H1 (cell line): ENCODE measurements at regions not wholly inside any gene's neighbourhood (a gene's known extent, or its start where the extent isn't known, plus 50 kb on each side); places are given as distances from the start of the nearest gene placed in this dataset.

Experiments used
- CTCF ChIA-PET: fragments of 300-600 bp; sonication (Branson Sonifier 250); formaldehyde crosslinking; loops from one replicate; lab custom pipeline; 2021; ENCODE audit not compliant: partially characterized antibody; lab: Charles Lee
- POLR2A ChIA-PET: fragments of 300-600 bp; sonication (Branson Sonifier 250); formaldehyde crosslinking; loops from one replicate; lab custom pipeline; 2021; ENCODE audit warnings: inconsistent platforms; ENCODE audit not compliant: partially characterized antibody; lab: Charles Lee
- DNase-seq, 2 experiments: peaks; one replicate each; pipeline versions ENCODE4 v3.0.0 to v3.0.0-alpha.2; 2010 to 2022; ENCODE audit warnings: low spot score in 2 of 2, low read depth in 1 of 2, mixed read lengths in 1 of 2
- FAIRE-seq: peaks from 2 replicates; lab custom pipeline; 2011; peaks lifted over from hg19 to GRCh38; lab: Jason Lieb, UNC
- H2AFZ ChIP-seq: 2 replicates; pipeline ENCODE4 v1.8.1; 2012; ENCODE audit warnings: low read length, inconsistent platforms
- H2AK5ac ChIP-seq: 2 replicates; pipeline ENCODE4 v1.6.1; 2013; ENCODE audit warnings: low read depth, low read length
- H2BK120ac ChIP-seq: replicated peaks from 2 replicates; pipeline ENCODE3; 2013; ENCODE audit warnings: low read depth, low read length, inconsistent platforms
- H2BK12ac ChIP-seq: 2 replicates; pipeline ENCODE4 v1.6.1; 2013; ENCODE audit warnings: low read depth, low read length
- H2BK15ac ChIP-seq: 2 replicates; pipeline ENCODE4 v1.6.1; 2013; ENCODE audit warnings: low read length
- H2BK20ac ChIP-seq: 2 replicates; pipeline ENCODE4 v1.6.1; 2013; ENCODE audit warnings: low read length
- H2BK5ac ChIP-seq: 2 replicates; pipeline ENCODE4 v1.6.1; 2013; ENCODE audit warnings: low read depth, low read length
- H3K14ac ChIP-seq: 2 replicates; pipeline ENCODE4 v1.6.1; 2013; ENCODE audit warnings: inconsistent platforms; ENCODE audit not compliant: insufficient read length
- H3K18ac ChIP-seq: 2 replicates; pipeline ENCODE4 v1.6.1; 2013; ENCODE audit warnings: low read length; ENCODE audit errors: extremely low read depth
- H3K23ac ChIP-seq: 2 replicates; pipeline ENCODE4 v1.6.1; 2013; ENCODE audit warnings: inconsistent platforms; ENCODE audit not compliant: insufficient read length
- H3K23me2 ChIP-seq: 2 replicates; pipeline ENCODE4 v1.6.1; 2013; ENCODE audit warnings: low read depth, low read length
- H3K27ac ChIP-seq: 2 replicates; pipeline ENCODE4 v1.6.1; 2011; ENCODE audit warnings: low read depth, low read length, inconsistent platforms
- H3K27me3 ChIP-seq, 4 experiments: replicated peaks in 1 of 4; 1 replicate in 1 of 4; 2 replicates in 3 of 4; pipeline versions ENCODE4 v1.6.1 to v1.8.1; 2011 to 2013; ENCODE audit warnings: low read length in 3 of 4, mild to moderate bottlenecking in 3 of 4, inconsistent platforms in 2 of 4, mixed read lengths in 2 of 4, moderate library complexity in 1 of 4; ENCODE audit not compliant: control insufficient read depth in 3 of 4, insufficient read depth in 3 of 4; ENCODE audit errors: extremely low read depth in 1 of 4
- H3K36me3 ChIP-seq, 4 experiments: 2 replicates each; pipeline versions ENCODE4 v1.6.1 to v1.8.1; 2011 to 2013; ENCODE audit warnings: mild to moderate bottlenecking in 4 of 4, low read length in 3 of 4, moderate library complexity in 2 of 4, control low read depth in 1 of 4, inconsistent platforms in 1 of 4; ENCODE audit not compliant: insufficient read depth in 4 of 4, control insufficient read depth in 2 of 4
- H3K4ac ChIP-seq: replicated peaks from 2 replicates; pipeline ENCODE3; 2013; ENCODE audit warnings: low read length, low read depth, mixed read lengths, inconsistent platforms; ENCODE audit not compliant: insufficient read length
- H3K4me1 ChIP-seq, 4 experiments: replicated peaks in 1 of 4; 1 replicate in 1 of 4; 2 replicates in 3 of 4; pipeline versions ENCODE4 v1.6.1 to v1.8.1; 2011 to 2013; ENCODE audit warnings: low read length in 3 of 4, inconsistent platforms in 2 of 4, mixed read lengths in 1 of 4; ENCODE audit not compliant: insufficient read depth in 4 of 4, control insufficient read depth in 3 of 4
- H3K4me2 ChIP-seq, 2 experiments: 2 replicates each; pipeline versions ENCODE4 v1.6.1 to v1.8.1; 2011 to 2013; ENCODE audit warnings: low read depth in 2 of 2, low read length in 2 of 2, control low read depth in 1 of 2, inconsistent platforms in 1 of 2, mild to moderate bottlenecking in 1 of 2; ENCODE audit not compliant: insufficient read depth in 1 of 2
- H3K4me3 ChIP-seq, 4 experiments: fragments of 200-600, 300-600 bp in 1 of 4; sonication (generic), shearing (Covaris generic), sonication (Bioruptor Twin) in 1 of 4; 2 replicates each; pipeline versions ENCODE4 v1.5.1 to v1.8.1; 2011 to 2016; ENCODE audit warnings: low read length in 4 of 4, low read depth in 3 of 4, control low read depth in 2 of 4, inconsistent platforms in 2 of 4, mild to moderate bottlenecking in 2 of 4, mixed read lengths in 1 of 4, moderate library complexity in 1 of 4; ENCODE audit not compliant: insufficient read depth in 2 of 4; ENCODE audit errors: extremely low read depth in 1 of 4
- H3K56ac ChIP-seq: replicated peaks from 2 replicates; pipeline ENCODE3; 2013; ENCODE audit warnings: low read depth, mild to moderate bottlenecking, mixed read lengths, low read length, inconsistent platforms; ENCODE audit not compliant: insufficient read length
- H3K79me1 ChIP-seq: 2 replicates; pipeline ENCODE4 v1.6.1; 2013; ENCODE audit warnings: low read depth, low read length, control low read depth
- H3K79me2 ChIP-seq, 2 experiments: 2 replicates each; pipeline versions ENCODE4 v1.6.1 to v1.8.1; 2012 to 2013; ENCODE audit warnings: low read length in 2 of 2, mild to moderate bottlenecking in 2 of 2, inconsistent platforms in 1 of 2; ENCODE audit not compliant: insufficient read depth in 2 of 2, control insufficient read depth in 1 of 2
- H3K9ac ChIP-seq, 4 experiments: replicated peaks in 1 of 4; 1 replicate in 1 of 4; 2 replicates in 3 of 4; pipeline versions ENCODE4 v1.6.1 to v1.8.1; 2011 to 2013; ENCODE audit warnings: low read depth in 3 of 4, low read length in 3 of 4, control low read depth in 2 of 4, mild to moderate bottlenecking in 2 of 4, moderate library complexity in 2 of 4, inconsistent platforms in 1 of 4; ENCODE audit errors: extremely low read depth in 1 of 4
- H3K9me3 ChIP-seq, 2 experiments: 2 replicates each; pipeline versions ENCODE4 v1.6.1 to v1.8.1; 2012 to 2013; ENCODE audit warnings: mild to moderate bottlenecking in 2 of 2, moderate library complexity in 2 of 2, control low read depth in 1 of 2, inconsistent platforms in 1 of 2, low read depth in 1 of 2, low read length in 1 of 2, mixed read lengths in 1 of 2; ENCODE audit not compliant: insufficient read depth in 2 of 2
- H4K20me1 ChIP-seq, 2 experiments: replicated peaks in 1 of 2; 2 replicates each; pipeline versions ENCODE3 to v1.8.1; 2011 to 2013; ENCODE audit warnings: inconsistent platforms in 2 of 2, low read length in 2 of 2, mild to moderate bottlenecking in 1 of 2; ENCODE audit not compliant: insufficient read depth in 2 of 2, control insufficient read depth in 1 of 2
- H4K5ac ChIP-seq: 2 replicates; pipeline ENCODE4 v1.6.1; 2013; ENCODE audit warnings: low read length, low read depth, mixed read lengths, inconsistent platforms; ENCODE audit not compliant: insufficient read length
- H4K8ac ChIP-seq: 2 replicates; pipeline ENCODE4 v1.8.0; 2013; ENCODE audit warnings: mild to moderate bottlenecking, moderate library complexity, low read length, inconsistent platforms; ENCODE audit not compliant: insufficient read depth; ENCODE audit errors: extremely low read depth
- H4K91ac ChIP-seq: replicated peaks from 2 replicates; pipeline ENCODE3; 2013; ENCODE audit warnings: low read length, mixed read lengths, inconsistent platforms; ENCODE audit not compliant: insufficient read length
- MAFK ChIP-seq: IDR thresholded peaks from 2 replicates; pipeline ENCODE4 v1.6.1; 2012; ENCODE audit warnings: low read depth, mild to moderate bottlenecking, improper control_type of control experiment, low read length
- YY1 ChIP-seq: IDR thresholded peaks from 2 replicates; pipeline ENCODE4 v1.6.1; 2011; ENCODE audit warnings: low read depth, mild to moderate bottlenecking, low read length
- WGBS, 2 experiments: shearing (Covaris generic) in 1 of 2; methylation state at CpG; one replicate each; pipeline versions ENCODE4 v1.1.6 to v1.1.7; 2013 to 2015; ENCODE audit warnings: low lambda C conversion rate in 2 of 2, mixed read lengths in 2 of 2, inconsistent platforms in 1 of 2, low coverage in 1 of 2, missing lambda C conversion rate in 1 of 2; ENCODE audit not compliant: insufficient replicate concordance in 2 of 2, insufficient coverage in 1 of 2, insufficient read length in 1 of 2; ENCODE audit errors: extremely low coverage in 1 of 2, missing lambda C conversion rate in 1 of 2; 5-methylcytosine and 5-hydroxymethylcytosine counted together

- Histone ChIP-seq H3K4me1 (peaks cover 0 to 4% (median 0%) of the 10 kb centered on the region in 4 experiments; a peak in 1 of 7 replicates), H2BK12ac (no peak overlapping the region), H4K20me1 (no peaks in the 10 kb centered on the region), H4K91ac (no peak overlapping the region), H3K79me2 (no peaks in the 10 kb centered on the region), H3K4me3 (no peak overlapping the region), H3K27me3 (no peaks in the 10 kb centered on the region), H3K23ac (no peak overlapping the region), H2AFZ (no peak overlapping the region), H3K4me2 (no peak overlapping the region), H4K8ac (no peak overlapping the region), H4K5ac (no peak overlapping the region), H3K56ac (no peak overlapping the region), H2BK20ac (no peak overlapping the region), H2BK120ac (no peak overlapping the region), H3K36me3 (no peaks in the 10 kb centered on the region), H3K14ac (no peak overlapping the region), H3K9me3 (no peaks in the 10 kb centered on the region), H2BK15ac (no peak overlapping the region), H2AK5ac (no peak overlapping the region), H3K4ac (no peak overlapping the region), H3K18ac (no peak overlapping the region), H3K27ac (no peak overlapping the region), H3K79me1 (no peaks in the 10 kb centered on the region), H3K23me2 (no peaks in the 10 kb centered on the region), H3K9ac (no peak overlapping the region), H2BK5ac (no peak overlapping the region)
- ChIA-PET CTCF (no interaction called here), POLR2A (no interaction called here)
- DNase-seq: no peak
- FAIRE-seq: no peak
- peak; percentile 82 for TF ChIP-seq MAFK
- TF ChIP-seq YY1: no peak
- 47% methylated on average over 1 of the region's 1 CpG; no CpG with 5 or more reads in 1 of the 2 experiments for WGBS, 2 experiments
Measured at GRCh38 chr18:64854112-64854511, 705.2 kb upstream of the LINC00305 start.
